ENCODE measurements at regions not wholly inside any gene's neighbourhood (a gene's known extent, or its start where the extent isn't known, plus 50 kb on each side); places are given as distances from the start of the nearest gene placed in this dataset.

GRCh38 chr2:150230616-150231015 is 256.9 kb downstream of the RND3 start (continued):
- TF ChIP-seq ZNF165 (CRISPR knock-in tag; IDR thresholded peaks at IDR 0.05; ENCODE audit: borderline replicate concordance), result no peak

DNA sequence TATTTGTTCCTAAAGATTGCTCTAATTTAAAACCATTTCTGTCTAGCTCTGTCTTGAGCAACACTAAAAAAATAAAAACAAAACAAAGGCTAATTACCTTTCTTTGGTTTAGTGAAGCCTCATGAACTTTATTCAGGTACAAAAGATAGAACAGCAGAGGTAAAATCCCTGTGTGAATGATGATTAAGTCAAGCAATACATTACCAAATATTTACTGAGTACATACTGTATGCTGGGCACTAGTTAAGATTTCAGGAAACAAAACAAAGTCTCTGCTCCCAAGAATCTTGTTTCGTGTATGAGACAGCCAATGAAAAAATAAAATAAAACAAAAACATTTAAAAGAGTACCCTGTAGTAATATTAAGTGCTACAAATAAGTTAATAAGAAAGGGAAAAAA is 257.5 kb downstream of the RND3 start:
- BruUV-seq (replicated peaks), result no TSS peak
- no peak for FAIRE-seq
- in situ Hi-C loops (cut with MboI), result no loop called here

More for the DNA sequence above, 257.5 kb downstream of the RND3 start:
- no peaks in the 10 kb centered on the region for H3K36me3 ChIP-seq (ENCODE audit: control insufficient read depth, insufficient read depth, low read length)
- DNase-seq (ENCODE audit: extremely low read depth in 1 of 4, low spot score in 3 of 4) (no peak), ATAC-seq (no peak)
- no peak for TF ChIP-seq ZNF121 (CRISPR knock-in tag; conservative IDR thresholded peaks at IDR 0.05)
- TF ChIP-seq SIN3A (IDR thresholded peaks at IDR 0.05; ENCODE audit: borderline replicate concordance in 2 of 2, control insufficient read depth in 1 of 2, low read depth in 2 of 2, low read length in 2 of 2), result no peak
- no peak for TF ChIP-seq ZFPM2 (CRISPR knock-in tag; IDR thresholded peaks at IDR 0.05)
- no peak for TF ChIP-seq THRB (CRISPR knock-in tag; conservative IDR thresholded peaks at IDR 0.05)
- no peak for TF ChIP-seq CBX8 (IDR thresholded peaks at IDR 0.05; ENCODE audit: borderline replicate concordance, extremely low read depth, low read depth, low read length, poor library complexity, severe bottlenecking)
- TF ChIP-seq, protein P1, sequence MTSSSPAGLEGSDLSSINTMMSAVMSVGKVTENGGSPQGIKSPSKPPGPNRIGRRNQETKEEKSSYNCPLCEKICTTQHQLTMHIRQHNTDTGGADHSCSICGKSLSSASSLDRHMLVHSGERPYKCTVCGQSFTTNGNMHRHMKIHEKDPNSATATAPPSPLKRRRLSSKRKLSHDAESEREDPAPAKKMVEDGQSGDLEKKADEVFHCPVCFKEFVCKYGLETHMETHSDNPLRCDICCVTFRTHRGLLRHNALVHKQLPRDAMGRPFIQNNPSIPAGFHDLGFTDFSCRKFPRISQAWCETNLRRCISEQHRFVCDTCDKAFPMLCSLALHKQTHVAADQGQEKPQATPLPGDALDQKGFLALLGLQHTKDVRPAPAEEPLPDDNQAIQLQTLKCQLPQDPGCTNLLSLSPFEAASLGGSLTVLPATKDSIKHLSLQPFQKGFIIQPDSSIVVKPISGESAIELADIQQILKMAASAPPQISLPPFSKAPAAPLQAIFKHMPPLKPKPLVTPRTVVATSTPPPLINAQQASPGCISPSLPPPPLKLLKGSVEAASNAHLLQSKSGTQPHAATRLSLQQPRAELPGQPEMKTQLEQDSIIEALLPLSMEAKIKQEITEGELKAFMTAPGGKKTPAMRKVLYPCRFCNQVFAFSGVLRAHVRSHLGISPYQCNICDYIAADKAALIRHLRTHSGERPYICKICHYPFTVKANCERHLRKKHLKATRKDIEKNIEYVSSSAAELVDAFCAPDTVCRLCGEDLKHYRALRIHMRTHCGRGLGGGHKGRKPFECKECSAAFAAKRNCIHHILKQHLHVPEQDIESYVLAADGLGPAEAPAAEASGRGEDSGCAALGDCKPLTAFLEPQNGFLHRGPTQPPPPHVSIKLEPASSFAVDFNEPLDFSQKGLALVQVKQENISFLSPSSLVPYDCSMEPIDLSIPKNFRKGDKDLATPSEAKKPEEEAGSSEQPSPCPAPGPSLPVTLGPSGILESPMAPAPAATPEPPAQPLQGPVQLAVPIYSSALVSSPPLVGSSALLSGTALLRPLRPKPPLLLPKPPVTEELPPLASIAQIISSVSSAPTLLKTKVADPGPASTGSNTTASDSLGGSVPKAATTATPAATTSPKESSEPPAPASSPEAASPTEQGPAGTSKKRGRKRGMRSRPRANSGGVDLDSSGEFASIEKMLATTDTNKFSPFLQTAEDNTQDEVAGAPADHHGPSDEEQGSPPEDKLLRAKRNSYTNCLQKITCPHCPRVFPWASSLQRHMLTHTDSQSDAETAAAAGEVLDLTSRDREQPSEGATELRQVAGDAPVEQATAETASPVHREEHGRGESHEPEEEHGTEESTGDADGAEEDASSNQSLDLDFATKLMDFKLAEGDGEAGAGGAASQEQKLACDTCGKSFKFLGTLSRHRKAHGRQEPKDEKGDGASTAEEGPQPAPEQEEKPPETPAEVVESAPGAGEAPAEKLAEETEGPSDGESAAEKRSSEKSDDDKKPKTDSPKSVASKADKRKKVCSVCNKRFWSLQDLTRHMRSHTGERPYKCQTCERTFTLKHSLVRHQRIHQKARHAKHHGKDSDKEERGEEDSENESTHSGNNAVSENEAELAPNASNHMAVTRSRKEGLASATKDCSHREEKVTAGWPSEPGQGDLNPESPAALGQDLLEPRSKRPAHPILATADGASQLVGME (CRISPR knock-in tag; IDR thresholded peaks at IDR 0.05), result no peak
- no peak for TF ChIP-seq U2AF2 (optimal IDR thresholded peaks at IDR 0.05; ENCODE audit: low read depth, low read length)
- ChIA-PET CTCF (ENCODE audit: low intra/inter-chr PET ratio) (no interaction called here), POLR2A (no interaction called here)
- no peaks in the 10 kb centered on the region for H3K9me1 ChIP-seq (ENCODE audit: control insufficient read depth, insufficient read depth, low read length)
- no peaks in the 10 kb centered on the region for H4K20me1 ChIP-seq (replicated peaks; ENCODE audit: control insufficient read depth, insufficient read depth, low read length)
- no peaks in the 10 kb centered on the region for H3K4me1 ChIP-seq (replicated peaks in 1 of 2; ENCODE audit: control insufficient read depth in 2 of 2, insufficient read depth in 2 of 2, low read length in 2 of 2)
- no peaks in the 10 kb centered on the region for H3K27me3 ChIP-seq (ENCODE audit: control insufficient read depth in 2 of 2, insufficient read depth in 2 of 2, low read length in 2 of 2)
- H3K9me3 ChIP-seq (replicated peaks; ENCODE audit: control insufficient read depth, insufficient read depth, low read depth, low read length), result no peaks in the 10 kb centered on the region
- H3K4me3 ChIP-seq, result no peak overlapping the region
- WGBS (ENCODE audit: insufficient coverage, low coverage, missing lambda C conversion rate), result 5% methylated on average over 1 of the region's 1 CpG
- H3K4me2 ChIP-seq (ENCODE audit: insufficient read depth, low read length), result no peak overlapping the region
- no peak overlapping the region for H3K27ac ChIP-seq (ENCODE audit: extremely low read depth, low read depth, low read length)
- no peak overlapping the region for H2AFZ ChIP-seq (ENCODE audit: low read depth, low read length)
- H3K9ac ChIP-seq (ENCODE audit: insufficient read depth in 1 of 2, low read depth in 2 of 2, low read length in 2 of 2), result no peak overlapping the region
- H3K79me2 ChIP-seq (ENCODE audit: control insufficient read depth, insufficient read depth, low read length), result no peaks in the 10 kb centered on the region
- intact Hi-C loops (cut with micrococcal nuclease), result no loop called here

Measured in K562 (cell line).